ENCODE measurements at regions not wholly inside any gene's neighbourhood (a gene's known extent, or its start where the extent isn't known, plus 50 kb on each side); places are given as distances from the start of the nearest gene placed in this dataset.

DNA sequence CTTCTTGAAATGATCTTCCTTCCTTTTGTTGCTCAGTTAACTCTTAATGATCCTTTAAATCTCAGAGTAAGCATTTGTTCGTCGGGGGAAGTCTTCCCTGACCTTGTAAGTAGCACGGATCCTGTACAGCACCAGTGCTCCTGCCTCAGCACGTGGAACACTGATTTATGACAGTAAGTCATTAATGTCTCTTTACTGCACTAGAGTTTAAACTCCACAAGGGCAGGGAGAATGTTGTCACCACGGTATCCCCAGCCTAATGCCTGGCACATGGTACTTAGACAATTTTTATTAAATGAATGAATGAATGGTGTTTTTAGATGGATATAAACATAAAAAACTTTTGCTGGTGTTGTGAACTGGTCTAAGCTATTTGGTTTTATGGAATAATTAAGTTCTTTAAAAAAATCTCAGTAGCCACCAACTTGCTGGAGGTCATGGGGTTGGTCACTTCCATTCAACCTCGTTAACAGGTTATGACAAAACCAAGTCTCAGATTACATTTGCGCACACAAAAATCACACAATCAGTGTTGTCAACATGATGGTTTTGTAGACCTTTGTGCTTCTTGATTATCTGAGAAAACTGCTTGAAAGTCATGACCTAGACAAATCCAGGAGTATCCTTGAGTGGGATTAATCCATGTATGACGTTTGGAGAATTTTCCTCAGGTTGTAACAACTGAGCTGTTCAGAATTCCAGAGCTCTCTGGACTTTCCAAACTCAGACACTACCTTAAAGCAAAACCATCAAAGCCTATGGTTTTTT is 326.9 kb downstream of the DUSP10 start:
- intact Hi-C loops (cut with micrococcal nuclease), result loop anchor here (1.0 to 10.0 kb wide), 5 partner anchors 21 to 539 kb away; partner anchors contain the start of gene DUSP10
- Histone ChIP-seq H4K20me1 (replicated peaks; ENCODE audit: control insufficient read depth, extremely low read depth, insufficient read depth, low read length) (no peaks in the 10 kb centered on the region), H3K4me1 (ENCODE audit: control insufficient read depth, extremely low read depth, insufficient read depth, low read length) (peaks cover 45% of the 10 kb centered on the region), H3K27me3 (ENCODE audit: control insufficient read depth in 2 of 2, insufficient read depth in 2 of 2, low read length in 2 of 2) (no peaks in the 10 kb centered on the region), H2AFZ (ENCODE audit: low read depth, low read length) (no peak overlapping the region), H3K9me1 (replicated peaks; ENCODE audit: control insufficient read depth, extremely low read depth, insufficient read depth, low read length) (no peaks in the 10 kb centered on the region), H3K27ac (ENCODE audit: insufficient read depth, low read depth, low read length) (peak overlapping the region; percentile 66), H3K36me3 (ENCODE audit: control insufficient read depth in 2 of 2, extremely low read depth in 1 of 2, insufficient read depth in 2 of 2, low read length in 2 of 2) (no peaks in the 10 kb centered on the region), H3K4me2 (ENCODE audit: insufficient read depth, low read length) (peak overlapping the region; percentile 43), H3K4me3 (replicated peaks in 1 of 3; ENCODE audit: insufficient read depth in 1 of 3, low read depth in 1 of 3, low read length in 3 of 3) (no peak overlapping the region), H3K79me2 (ENCODE audit: control insufficient read depth, insufficient read depth, low read length) (no peaks in the 10 kb centered on the region), H3K9ac (replicated peaks; ENCODE audit: extremely low read depth, insufficient read depth, low read length) (no peak overlapping the region), H3K9me3 (replicated peaks; ENCODE audit: control insufficient read depth, insufficient read depth, low read length) (no peaks in the 10 kb centered on the region)
- TF ChIP-seq FOS (IDR thresholded peaks at IDR 0.05; ENCODE audit: borderline replicate concordance, insufficient read depth, low read length), result no peak
- TF ChIP-seq, protein P1, sequence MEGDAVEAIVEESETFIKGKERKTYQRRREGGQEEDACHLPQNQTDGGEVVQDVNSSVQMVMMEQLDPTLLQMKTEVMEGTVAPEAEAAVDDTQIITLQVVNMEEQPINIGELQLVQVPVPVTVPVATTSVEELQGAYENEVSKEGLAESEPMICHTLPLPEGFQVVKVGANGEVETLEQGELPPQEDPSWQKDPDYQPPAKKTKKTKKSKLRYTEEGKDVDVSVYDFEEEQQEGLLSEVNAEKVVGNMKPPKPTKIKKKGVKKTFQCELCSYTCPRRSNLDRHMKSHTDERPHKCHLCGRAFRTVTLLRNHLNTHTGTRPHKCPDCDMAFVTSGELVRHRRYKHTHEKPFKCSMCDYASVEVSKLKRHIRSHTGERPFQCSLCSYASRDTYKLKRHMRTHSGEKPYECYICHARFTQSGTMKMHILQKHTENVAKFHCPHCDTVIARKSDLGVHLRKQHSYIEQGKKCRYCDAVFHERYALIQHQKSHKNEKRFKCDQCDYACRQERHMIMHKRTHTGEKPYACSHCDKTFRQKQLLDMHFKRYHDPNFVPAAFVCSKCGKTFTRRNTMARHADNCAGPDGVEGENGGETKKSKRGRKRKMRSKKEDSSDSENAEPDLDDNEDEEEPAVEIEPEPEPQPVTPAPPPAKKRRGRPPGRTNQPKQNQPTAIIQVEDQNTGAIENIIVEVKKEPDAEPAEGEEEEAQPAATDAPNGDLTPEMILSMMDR (IDR thresholded peaks at IDR 0.05; ENCODE audit: extremely low read depth in 1 of 2, insufficient read depth in 1 of 2, low read depth in 1 of 2, low read length in 2 of 2), result no peak
- DNase-seq (ENCODE audit: low read depth, low spot score) (no peak), FAIRE-seq (peak; percentile 57)
- TSS peak; percentile 74 for BruUV-seq (replicated peaks)
- ChIA-PET POLR2A (interaction anchor here (1.4 kb wide), 1 partner anchor 21 kb away, joined by 6 read pairs; no protein-coding TSS in a partner anchor), CTCF (interaction anchor here (0.6 to 2.3 kb wide), 9 partner anchors 12 to 682 kb away, joined by 3 to 13 read pairs (median 3); no protein-coding TSS in a partner anchor)
- dilution Hi-C loops (cut with MboI; ENCODE audit: extremely low pct_ligation_motif_present, low sequenced_read_pairs), result no loop called here

DNA sequence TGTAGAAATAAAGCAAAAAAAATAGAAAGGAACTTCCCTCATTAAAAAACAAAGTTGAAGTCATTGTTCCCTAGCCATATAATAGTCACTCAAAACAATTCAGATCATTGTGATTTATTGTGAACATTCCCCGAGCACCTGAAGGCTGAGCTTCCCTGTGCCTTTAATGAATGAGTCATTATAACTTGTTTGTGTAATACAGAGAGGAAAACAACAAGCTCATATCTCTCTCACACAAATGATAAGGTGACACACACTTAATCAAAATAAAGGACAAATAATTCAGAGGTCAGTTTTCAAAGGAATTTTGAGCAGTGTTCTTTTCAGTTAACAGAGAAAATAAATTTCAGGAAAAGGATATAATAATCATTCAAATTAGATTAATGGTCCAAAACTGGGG is 326.2 kb downstream of the DUSP10 start:
- Histone ChIP-seq H3K4me3 (replicated peaks in 1 of 3; ENCODE audit: insufficient read depth in 1 of 3, low read depth in 1 of 3, low read length in 3 of 3) (no peak overlapping the region), H3K9me3 (replicated peaks; ENCODE audit: control insufficient read depth, insufficient read depth, low read length) (no peaks in the 10 kb centered on the region), H3K9ac (replicated peaks; ENCODE audit: extremely low read depth, insufficient read depth, low read length) (no peak overlapping the region), H3K27ac (ENCODE audit: insufficient read depth, low read depth, low read length) (peak overlapping the region; percentile 66), H3K4me1 (ENCODE audit: control insufficient read depth, extremely low read depth, insufficient read depth, low read length) (peaks cover 39% of the 10 kb centered on the region), H3K4me2 (ENCODE audit: insufficient read depth, low read length) (peak overlapping the region; percentile 43), H3K36me3 (ENCODE audit: control insufficient read depth in 2 of 2, extremely low read depth in 1 of 2, insufficient read depth in 2 of 2, low read length in 2 of 2) (no peaks in the 10 kb centered on the region), H2AFZ (ENCODE audit: low read depth, low read length) (no peak overlapping the region), H4K20me1 (replicated peaks; ENCODE audit: control insufficient read depth, extremely low read depth, insufficient read depth, low read length) (no peaks in the 10 kb centered on the region), H3K79me2 (ENCODE audit: control insufficient read depth, insufficient read depth, low read length) (no peaks in the 10 kb centered on the region), H3K27me3 (ENCODE audit: control insufficient read depth in 2 of 2, insufficient read depth in 2 of 2, low read length in 2 of 2) (no peaks in the 10 kb centered on the region), H3K9me1 (replicated peaks; ENCODE audit: control insufficient read depth, extremely low read depth, insufficient read depth, low read length) (no peaks in the 10 kb centered on the region)
- ChIA-PET CTCF (interaction anchor here (0.7 to 2.3 kb wide), 9 partner anchors 13 to 1040 kb away, joined by 3 to 13 read pairs (median 3); no protein-coding TSS in a partner anchor), POLR2A (interaction anchor here (0.9 to 1.4 kb wide), 2 partner anchors 21 to 537 kb away, joined by 3 to 6 read pairs; partner anchors contain the start of gene HLX)
- FAIRE-seq, result peak; percentile 75
- no TSS peak for BruUV-seq (replicated peaks)
- DNase-seq (ENCODE audit: low read depth, low spot score), result peak; percentile 93
- dilution Hi-C loops (cut with MboI; ENCODE audit: extremely low pct_ligation_motif_present, low sequenced_read_pairs), result no loop called here
- intact Hi-C loops (cut with micrococcal nuclease), result loop anchor here (1.0 to 10.0 kb wide), 5 partner anchors 21 to 539 kb away; partner anchors contain the start of gene DUSP10
- TF ChIP-seq POLR2AphosphoS5 (IDR thresholded peaks at IDR 0.05; ENCODE audit: insufficient read depth, low read depth, low read length) (peak; percentile 45), POLR2A (IDR thresholded peaks at IDR 0.05; ENCODE audit: low read depth, low read length) (no peak), FOS (IDR thresholded peaks at IDR 0.05; ENCODE audit: borderline replicate concordance, insufficient read depth, low read length) (peak; percentile 82), JUN (IDR thresholded peaks at IDR 0.05; ENCODE audit: borderline replicate concordance, insufficient read depth, insufficient read length, low read depth) (peak; percentile 94), MYC (IDR thresholded peaks at IDR 0.05; ENCODE audit: low read depth, low read length) (no peak), EZH2 (IDR thresholded peaks at IDR 0.05; ENCODE audit: borderline replicate concordance, low read depth, low read length, severe bottlenecking) (no peak), GATA2 (IDR thresholded peaks at IDR 0.05; ENCODE audit: insufficient read depth, insufficient read length, low read depth, low read length) (peak; percentile 65)
